ENCODE measurements at regions not wholly inside any gene's neighbourhood (a gene's known extent, or its start where the extent isn't known, plus 50 kb on each side); places are given as distances from the start of the nearest gene placed in this dataset.

- no peak for TF ChIP-seq SMAD3 (CRISPR knock-in tag; IDR thresholded peaks at IDR 0.05; ENCODE audit: borderline replicate concordance)
- TF ChIP-seq ATF1 (CRISPR knock-in tag; IDR thresholded peaks at IDR 0.05): no peak
- TF ChIP-seq MAX (CRISPR knock-in tag; IDR thresholded peaks at IDR 0.05): no peak
- TF ChIP-seq SP1 (CRISPR knock-in tag; conservative IDR thresholded peaks at IDR 0.05): no peak
- no peak for TF ChIP-seq AFF4 (CRISPR knock-in tag; IDR thresholded peaks at IDR 0.05; ENCODE audit: borderline replicate concordance)
- TF ChIP-seq FOXJ3 (CRISPR knock-in tag; IDR thresholded peaks at IDR 0.05; ENCODE audit: borderline replicate concordance): no peak
These were observed 231.6 kb upstream of the UBASH3B start for GRCh38 chr11:122423886-122424285.

All from WTC11 (cell line).